ENCODE measurements at regions not wholly inside any gene's neighbourhood (a gene's known extent, or its start where the extent isn't known, plus 50 kb on each side); places are given as distances from the start of the nearest gene placed in this dataset.

GRCh38 chr1:229024528-229025130 lies 246.3 kb upstream of the RAB4A start (continued):
- no peak for TF ChIP-seq MAX (IDR thresholded peaks at IDR 0.05)
- TF ChIP-seq SMAD3 (CRISPR knock-in tag; IDR thresholded peaks at IDR 0.05): 0 out of 2 replicates have a peak, but pooled peaks have one; percentile 29
- TF ChIP-seq STAT5B (CRISPR knock-in tag; IDR thresholded peaks at IDR 0.05): no peak
- no peak for TF ChIP-seq PITX1 (CRISPR knock-in tag; IDR thresholded peaks at IDR 0.05)
- no peak for TF ChIP-seq ZEB1 (IDR thresholded peaks at IDR 0.05; ENCODE audit: insufficient replicate concordance, low read depth)
- TF ChIP-seq IKZF1 (IDR thresholded peaks at IDR 0.05): no peak
- TF ChIP-seq KDM3A (CRISPR knock-in tag; IDR thresholded peaks at IDR 0.05; ENCODE audit: low read depth): no peak

- intact Hi-C loops (cut with micrococcal nuclease; ENCODE audit: unreplicated experiment) (loop anchor here (10.0 kb wide), 1 partner anchor 199 kb away; no protein-coding TSS in a partner anchor), in situ Hi-C loops (cut with HindIII; ENCODE audit: extremely low pct_ligation_motif_present, low pct_unique_long_range_greater_than_20kb) (no loop called here)
- DNase-seq (ENCODE audit: low spot score) (no peak), ATAC-seq (no peak), FAIRE-seq (no peak)
- Histone ChIP-seq H3K36me3 (replicated peaks in 1 of 2; ENCODE audit: control insufficient read depth in 1 of 2, insufficient read depth in 2 of 2, low read length in 2 of 2) (no peaks in the 10 kb centered on the region), H4K20me1 (ENCODE audit: insufficient read depth, low read length) (no peaks in the 10 kb centered on the region), H3K79me2 (ENCODE audit: insufficient read depth, low read length) (no peaks in the 10 kb centered on the region), H3K9ac (ENCODE audit: insufficient read depth, low read depth, low read length) (no peak overlapping the region), H3K9me3 (ENCODE audit: low read length) (no peaks in the 10 kb centered on the region), H3K4me2 (ENCODE audit: low read depth, low read length) (no peak overlapping the region), H3K4me1 (ENCODE audit: insufficient read depth, low read length) (peaks cover 95% of the 10 kb centered on the region), H3K27me3 (ENCODE audit: control insufficient read depth in 1 of 2, insufficient read depth in 2 of 2, low read length in 2 of 2) (no peaks in the 10 kb centered on the region), H3K27ac (ENCODE audit: extremely low read length, insufficient read depth, low read length) (no peak overlapping the region), H2AFZ (ENCODE audit: low read length) (no peak overlapping the region), H3K4me3 (replicated peaks in 1 of 3; ENCODE audit: insufficient read depth in 1 of 3, low read depth in 2 of 3, low read length in 3 of 3) (no peak overlapping the region)
- 93% methylated on average over 2 of the region's 2 CpGs for WGBS (ENCODE audit: low lambda C conversion rate)
- CTCF ChIA-PET (ENCODE audit: low intra/inter-chr PET ratio, low total read pairs): no interaction called here
- BruUV-seq (replicated peaks): no TSS peak
- POLR2A ChIA-PET: no interaction called here
- TF ChIP-seq ZNF562 (CRISPR knock-in tag; IDR thresholded peaks at IDR 0.05; ENCODE audit: borderline replicate concordance) (no peak), NFE2 (CRISPR knock-in tag; IDR thresholded peaks at IDR 0.05) (no peak), SKI (IDR thresholded peaks at IDR 0.05; ENCODE audit: partially characterized antibody) (no peak), KMT2A (CRISPR knock-in tag; IDR thresholded peaks at IDR 0.05) (no peak), FOXA3 (CRISPR knock-in tag; IDR thresholded peaks at IDR 0.05) (no peak), ATM (IDR thresholded peaks at IDR 0.05; ENCODE audit: borderline replicate concordance) (no peak), PPARG (CRISPR knock-in tag; conservative IDR thresholded peaks at IDR 0.05) (no peak), CCAR2 (optimal IDR thresholded peaks at IDR 0.05; ENCODE audit: low read depth, low read length) (no peak), ZNF792 (CRISPR knock-in tag; IDR thresholded peaks at IDR 0.05) (no peak), IKZF1 (IDR thresholded peaks at IDR 0.05) (no peak), RNF219 (CRISPR knock-in tag; IDR thresholded peaks at IDR 0.05) (no peak), ZNF512 (CRISPR knock-in tag; IDR thresholded peaks at IDR 0.05) (no peak), ZNF780A (CRISPR knock-in tag; IDR thresholded peaks at IDR 0.05) (no peak), ZNF124 (CRISPR knock-in tag; IDR thresholded peaks at IDR 0.05) (no peak), ZFP1 (CRISPR knock-in tag; IDR thresholded peaks at IDR 0.05) (no peak), ZSCAN21 (CRISPR knock-in tag; IDR thresholded peaks at IDR 0.05; ENCODE audit: borderline replicate concordance) (no peak), HDAC1 (CRISPR knock-in tag; IDR thresholded peaks at IDR 0.05) (no peak)
Observed at GRCh38 chr1:229025576-229025975, 245.3 kb upstream of the RAB4A start.

Measured in HepG2 (cell line).